Keratinocyte (primary cell): ENCODE measurements at regions not wholly inside any gene's neighbourhood (a gene's known extent, or its start where the extent isn't known, plus 50 kb on each side); places are given as distances from the start of the nearest gene placed in this dataset.
"Not testable (repeated sequence)": the region's sequence is repeated elsewhere in the genome, so short reads cannot be mapped to it uniquely, and the experiment has no call there.

Experiments used
- DNase-seq: peaks from one replicate; pipeline ENCODE4 v3.0.0-alpha.2; 2011; ENCODE audit warnings: low read depth, missing footprints, low spot score
- FAIRE-seq: peaks from 2 replicates; lab custom pipeline; 2011; peaks lifted over from hg19 to GRCh38; lab: Jason Lieb, UNC
- H2AFZ ChIP-seq: 2 replicates; pipeline ENCODE4 v1.6.0; 2012; ENCODE audit warnings: low read length, control low read depth, inconsistent platforms; ENCODE audit not compliant: control insufficient read depth
- H3K27ac ChIP-seq: 2 replicates; pipeline ENCODE4 v1.5.1; 2011; ENCODE audit warnings: low read length; ENCODE audit not compliant: control insufficient read depth, insufficient read depth
- H3K27me3 ChIP-seq: 3 replicates; pipeline ENCODE4 v1.6.0; 2011; ENCODE audit warnings: low read length; ENCODE audit not compliant: control insufficient read depth, insufficient read depth; ENCODE audit errors: extremely low read depth
- H3K36me3 ChIP-seq, 2 experiments: 2 replicates in 1 of 2; 3 replicates in 1 of 2; pipeline ENCODE4 v1.5.1; 2011; ENCODE audit warnings: low read length in 2 of 2, mild to moderate bottlenecking in 1 of 2; ENCODE audit not compliant: control insufficient read depth in 2 of 2, insufficient read depth in 2 of 2; ENCODE audit errors: extremely low read depth in 1 of 2
- H3K4me1 ChIP-seq: 3 replicates; pipeline ENCODE4 v1.5.1; 2011; ENCODE audit warnings: low read length; ENCODE audit not compliant: control insufficient read depth, insufficient read depth; ENCODE audit errors: extremely low read depth
- H3K4me2 ChIP-seq: 3 replicates; pipeline ENCODE4 v1.6.0; 2011; ENCODE audit warnings: low read depth, low read length; ENCODE audit not compliant: control insufficient read depth, insufficient read depth; ENCODE audit errors: extremely low read depth
- H3K4me3 ChIP-seq, 3 experiments: fragments of 200-600 bp in 1 of 3; sonication (generic) in 1 of 3; 2 replicates in 2 of 3; 3 replicates in 1 of 3; pipeline ENCODE4 v1.5.1; 2011 to 2016; ENCODE audit warnings: low read length in 3 of 3, mild to moderate bottlenecking in 3 of 3, control low read depth in 2 of 3, inconsistent platforms in 1 of 3, low read depth in 1 of 3, mixed read lengths in 1 of 3, mixed run types in 1 of 3, moderate library complexity in 1 of 3; ENCODE audit not compliant: control insufficient read depth in 2 of 3, insufficient read depth in 2 of 3; ENCODE audit errors: extremely low read depth in 1 of 3
- H3K79me2 ChIP-seq: 2 replicates; pipeline ENCODE4 v1.6.0; 2012; ENCODE audit warnings: low read length; ENCODE audit not compliant: control insufficient read depth, insufficient read depth
- H3K9ac ChIP-seq: 3 replicates; pipeline ENCODE4 v1.6.0; 2011; ENCODE audit warnings: low read length; ENCODE audit not compliant: control insufficient read depth, insufficient read depth; ENCODE audit errors: extremely low read depth
- H3K9me1 ChIP-seq: 3 replicates; pipeline ENCODE4 v1.6.0; 2011; ENCODE audit warnings: low read length; ENCODE audit not compliant: control insufficient read depth, insufficient read depth; ENCODE audit errors: extremely low read depth
- H3K9me3 ChIP-seq: 2 replicates; pipeline ENCODE4 v1.5.1; 2012; ENCODE audit warnings: low read depth, low read length; ENCODE audit not compliant: control insufficient read depth
- H4K20me1 ChIP-seq: 3 replicates; pipeline ENCODE4 v1.6.0; 2011; ENCODE audit warnings: low read length; ENCODE audit not compliant: control insufficient read depth, insufficient read depth; ENCODE audit errors: extremely low read depth
- CTCF ChIP-seq, 3 experiments: IDR thresholded peaks in 1 of 3; conservative IDR thresholded peaks in 1 of 3; optimal IDR thresholded peaks in 1 of 3; 2 replicates in 2 of 3; 3 replicates in 1 of 3; pipeline versions ENCODE3 to v1.5.1; 2011; ENCODE audit warnings: low read length in 3 of 3, mild to moderate bottlenecking in 3 of 3, moderate library complexity in 2 of 3, control low read depth in 1 of 3, inconsistent platforms in 1 of 3; ENCODE audit not compliant: insufficient read depth in 2 of 3; ENCODE audit errors: extremely low read depth in 1 of 3
- EZH2 ChIP-seq: IDR thresholded peaks from one replicate; pipeline ENCODE4 v1.6.1; 2012; ENCODE audit warnings: inconsistent platforms, mild to moderate bottlenecking, low read length, moderate library complexity
- dilution Hi-C: fragments of 300-500 bp; cut with MboI; formaldehyde crosslinking; loops from one replicate; pipeline ENCODE4 v1.7.0; 2020; ENCODE audit warnings: low sequenced_read_pairs; ENCODE audit not compliant: extremely low pct_ligation_motif_present

- Histone ChIP-seq H3K36me3 (no peaks in the 10 kb centered on the region), H3K9me1 (no peaks in the 10 kb centered on the region), H3K4me2 (no peak overlapping the region), H3K4me3 (no peak overlapping the region), H3K27ac (no peak overlapping the region), H3K4me1 (no peaks in the 10 kb centered on the region), H3K27me3 (no peaks in the 10 kb centered on the region), H3K9me3 (peaks cover 51% of the 10 kb centered on the region), H3K79me2 (no peaks in the 10 kb centered on the region), H3K9ac (no peak overlapping the region), H2AFZ (no peak overlapping the region), H4K20me1 (no peaks in the 10 kb centered on the region)
- no peak for FAIRE-seq
- DNase-seq: no peak
- dilution Hi-C loops: no loop called here
- no peak for TF ChIP-seq CTCF (optimal IDR thresholded peaks at IDR 0.05 in 1 of 3, IDR thresholded peaks at IDR 0.05 in 1 of 3, conservative IDR thresholded peaks at IDR 0.05 in 1 of 3; ENCODE audit: extremely low read depth in 1 of 3, insufficient read depth in 2 of 3, low read length in 3 of 3)
- no peak for TF ChIP-seq EZH2
These were observed 91.4 kb upstream of the TPTE start for GRCh38 chr21:10430005-10430404.

DNA sequence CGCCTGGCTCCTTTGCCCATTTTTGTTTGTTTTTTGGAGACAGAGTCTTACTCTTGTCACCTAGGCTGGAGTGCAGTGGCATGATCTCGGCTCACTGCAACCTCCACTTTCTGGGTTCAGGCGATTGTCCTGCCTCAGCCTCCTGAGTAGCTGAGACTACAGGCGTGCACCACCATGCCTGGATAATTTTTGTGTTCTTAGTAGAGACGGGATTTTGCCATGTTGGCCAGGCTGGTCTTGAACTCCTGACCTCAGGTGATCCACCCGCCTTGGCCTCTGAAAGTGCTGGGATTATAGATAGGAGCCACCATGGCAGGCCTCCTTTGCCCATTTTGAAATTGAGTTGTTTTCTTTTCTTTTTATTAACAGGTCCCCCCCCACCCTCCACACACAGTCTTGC, 89.4 kb upstream of the TPTE start:
- DNase-seq, dilution Hi-C loops, H3K79me2 ChIP-seq, H3K27ac ChIP-seq, H3K4me2 ChIP-seq, H3K36me3 ChIP-seq, H2AFZ ChIP-seq, H3K9me1 ChIP-seq, H3K4me3 ChIP-seq, FAIRE-seq, H4K20me1 ChIP-seq, H3K27me3 ChIP-seq, H3K4me1 ChIP-seq, H3K9ac ChIP-seq: not testable (repeated sequence)
- peaks cover 44% of the 10 kb centered on the region for H3K9me3 ChIP-seq

GRCh38 chr21:10432456-10432855, 88.9 kb upstream of the TPTE start:
- H3K4me1 ChIP-seq, H4K20me1 ChIP-seq, H3K4me3 ChIP-seq, H3K36me3 ChIP-seq, H3K9ac ChIP-seq, DNase-seq, H3K27ac ChIP-seq, H3K9me1 ChIP-seq, H3K27me3 ChIP-seq, dilution Hi-C loops, FAIRE-seq, H3K79me2 ChIP-seq, H3K4me2 ChIP-seq, H2AFZ ChIP-seq: not testable (repeated sequence)
- peaks cover 40% of the 10 kb centered on the region for H3K9me3 ChIP-seq

DNA sequence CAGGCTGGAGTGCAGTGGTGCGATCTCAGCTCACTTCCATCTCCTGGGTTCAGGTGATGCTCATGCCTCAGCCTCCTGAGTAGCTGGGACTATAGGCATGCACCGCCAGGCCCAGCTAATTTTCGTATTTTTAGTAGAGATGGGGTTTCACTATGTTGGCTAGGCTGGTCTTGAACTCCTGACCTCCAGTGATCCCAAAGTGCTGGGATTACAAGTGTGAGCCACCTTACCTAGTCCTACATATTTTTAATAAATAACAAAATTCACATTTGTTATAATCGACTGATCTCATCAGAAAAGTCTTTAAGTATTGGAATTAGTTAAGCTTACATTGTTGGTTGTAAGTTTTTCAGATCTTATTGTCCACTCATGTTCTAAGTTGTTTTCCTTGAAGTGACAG, 83.4 kb upstream of the TPTE start:
- dilution Hi-C loops, H3K4me2 ChIP-seq, H2AFZ ChIP-seq, H3K36me3 ChIP-seq, H3K9ac ChIP-seq, H3K27ac ChIP-seq, H3K4me3 ChIP-seq, H3K79me2 ChIP-seq, H4K20me1 ChIP-seq, H3K27me3 ChIP-seq, H3K4me1 ChIP-seq, H3K9me1 ChIP-seq, FAIRE-seq, DNase-seq: not testable (repeated sequence)
- H3K9me3 ChIP-seq: peaks cover 19% of the 10 kb centered on the region
